ENCODE measurements at regions not wholly inside any gene's neighbourhood (a gene's known extent, or its start where the extent isn't known, plus 50 kb on each side); places are given as distances from the start of the nearest gene placed in this dataset.
"Not testable (repeated sequence)": the region's sequence is repeated elsewhere in the genome, so short reads cannot be mapped to it uniquely, and the experiment has no call there.

GRCh38 chr13:31385540-31385939, 185.8 kb downstream of the B3GLCT start:
- no peak for DNase-seq (ENCODE audit: low read depth)

DNA sequence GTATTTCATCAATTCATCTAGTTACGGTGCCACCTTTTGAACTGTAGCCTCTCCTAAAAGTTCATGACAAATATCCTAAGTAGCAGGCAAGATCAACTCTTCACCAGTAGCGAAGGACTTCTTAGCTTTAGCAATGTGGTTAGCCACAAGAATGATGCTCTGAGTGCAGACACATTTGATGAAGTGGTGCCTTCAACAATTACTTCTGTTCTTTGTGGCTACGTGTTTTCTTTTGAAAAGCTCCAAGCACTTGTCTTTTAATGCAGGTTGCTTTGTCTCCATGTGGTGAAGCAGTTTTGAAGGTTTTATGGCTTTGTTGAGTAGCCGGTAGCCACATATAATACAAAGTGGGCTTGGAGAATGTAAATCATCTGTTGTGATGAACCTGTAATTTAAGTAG, 194.7 kb downstream of the B3GLCT start:
- no peak for DNase-seq (ENCODE audit: low read depth)

GRCh38 chr13:31395090-31395489, 195.3 kb downstream of the B3GLCT start:
- DNase-seq (ENCODE audit: low read depth) = no peak

DNA sequence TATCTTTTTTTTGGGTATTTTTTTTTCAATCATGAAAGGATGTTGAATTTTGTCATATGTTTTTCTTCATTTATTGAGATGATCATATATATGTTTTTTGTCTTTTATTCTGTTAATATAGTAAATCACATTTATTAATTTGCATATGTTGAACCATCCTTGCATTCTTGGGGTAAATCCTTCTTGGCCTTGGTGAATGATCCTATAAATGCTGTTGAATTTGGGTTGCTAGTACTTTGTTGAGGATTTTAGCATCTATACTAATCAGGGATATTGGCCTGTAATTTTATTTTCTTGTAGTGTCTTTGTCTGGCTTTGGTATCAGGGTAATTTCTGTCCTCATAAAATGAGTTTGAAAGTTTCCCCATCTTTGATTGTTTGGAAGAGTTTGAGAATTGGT, 199.9 kb downstream of the B3GLCT start:
- no peak for DNase-seq (ENCODE audit: low read depth)

DNA sequence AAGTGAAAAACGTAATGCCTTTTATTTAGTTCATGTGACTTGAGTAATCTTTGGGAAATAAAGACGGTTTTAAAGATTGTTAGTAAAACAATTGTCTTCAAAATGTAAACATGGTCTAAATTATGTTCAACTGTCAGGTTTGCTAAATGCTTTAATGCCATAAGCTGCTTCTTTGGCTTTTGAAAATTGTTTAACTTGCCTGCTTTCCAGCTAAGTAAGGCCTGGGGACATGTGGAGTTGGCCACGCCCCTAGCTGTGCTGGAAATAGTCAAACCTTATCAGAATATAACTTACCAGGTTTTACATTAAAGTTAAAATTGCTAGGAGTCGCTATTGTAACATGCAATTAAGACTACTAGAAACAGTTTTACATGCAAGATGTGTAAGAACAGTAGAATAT, 203.9 kb downstream of the B3GLCT start:
- DNase-seq (ENCODE audit: low read depth) = not testable (repeated sequence)

- DNase-seq (ENCODE audit: low read depth) = no peak
These were observed 209.2 kb downstream of the B3GLCT start for GRCh38 chr13:31408927-31409326.

GRCh38 chr13:31409678-31410356, 210.0 kb downstream of the B3GLCT start:
- DNase-seq (ENCODE audit: low read depth) = no peak

DNA sequence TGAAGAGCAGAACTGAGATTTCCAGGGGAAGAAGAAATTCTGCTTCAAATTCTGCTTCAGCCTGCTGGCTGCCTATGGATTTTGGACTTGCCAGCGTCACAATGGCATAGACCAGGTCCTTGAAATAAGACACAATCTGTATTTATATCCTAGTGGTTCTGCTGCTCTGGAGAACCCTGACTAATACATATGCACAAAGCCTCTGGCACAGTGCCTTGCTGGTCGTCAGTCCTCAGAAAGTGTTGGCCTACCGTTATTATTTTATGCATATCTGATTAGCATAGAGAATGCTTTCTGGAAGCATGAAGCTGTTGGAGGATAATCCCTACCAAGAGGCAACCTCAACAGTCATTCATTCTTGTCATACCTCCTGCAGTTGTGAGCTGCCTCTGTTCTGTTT, 213.7 kb downstream of the B3GLCT start:
- no peak for DNase-seq (ENCODE audit: low read depth)

DNA sequence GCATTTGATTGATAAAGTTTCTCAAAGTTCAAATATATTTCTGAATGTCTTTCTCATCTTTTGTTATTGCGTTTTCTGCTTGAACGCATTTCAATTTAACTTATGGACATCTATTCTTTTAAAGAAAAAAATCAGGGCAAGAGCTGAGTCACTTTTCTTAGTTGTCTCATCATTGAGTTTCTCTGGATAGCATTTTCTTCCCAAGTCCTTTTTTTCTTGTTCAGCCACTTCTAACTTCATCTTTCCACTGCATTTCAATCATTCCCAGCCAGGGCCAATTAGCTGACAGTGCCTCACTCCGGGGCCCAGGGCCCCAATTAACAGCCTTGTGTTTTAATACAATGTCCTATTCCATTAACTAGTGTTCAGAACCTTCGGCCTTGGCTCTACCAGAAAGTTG, 216.3 kb downstream of the B3GLCT start:
- no peak for DNase-seq (ENCODE audit: low read depth)

DNA sequence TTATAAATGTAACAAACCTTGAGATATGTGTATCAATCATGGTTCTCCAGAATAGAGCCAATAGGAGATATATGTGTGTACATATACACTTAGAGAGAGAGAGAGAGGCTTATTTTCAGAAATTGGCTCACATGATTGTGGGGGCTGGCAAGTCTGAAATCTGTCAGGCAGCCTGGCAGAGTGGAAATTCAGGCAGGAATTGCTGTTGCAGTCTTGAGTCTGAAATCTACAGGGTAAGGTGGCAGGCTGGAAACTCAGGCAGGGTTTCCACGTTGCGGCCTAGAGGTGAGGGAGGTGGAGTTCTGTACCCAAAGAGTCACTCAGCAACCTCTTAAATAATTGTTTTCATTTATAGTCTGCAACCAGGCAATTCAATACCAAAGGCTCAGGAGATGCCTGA, 218.4 kb downstream of the B3GLCT start:
- DNase-seq (ENCODE audit: low read depth) = no peak

- no peak for DNase-seq (ENCODE audit: low read depth)
These were observed 222.0 kb downstream of the B3GLCT start for GRCh38 chr13:31421756-31422155.

DNA sequence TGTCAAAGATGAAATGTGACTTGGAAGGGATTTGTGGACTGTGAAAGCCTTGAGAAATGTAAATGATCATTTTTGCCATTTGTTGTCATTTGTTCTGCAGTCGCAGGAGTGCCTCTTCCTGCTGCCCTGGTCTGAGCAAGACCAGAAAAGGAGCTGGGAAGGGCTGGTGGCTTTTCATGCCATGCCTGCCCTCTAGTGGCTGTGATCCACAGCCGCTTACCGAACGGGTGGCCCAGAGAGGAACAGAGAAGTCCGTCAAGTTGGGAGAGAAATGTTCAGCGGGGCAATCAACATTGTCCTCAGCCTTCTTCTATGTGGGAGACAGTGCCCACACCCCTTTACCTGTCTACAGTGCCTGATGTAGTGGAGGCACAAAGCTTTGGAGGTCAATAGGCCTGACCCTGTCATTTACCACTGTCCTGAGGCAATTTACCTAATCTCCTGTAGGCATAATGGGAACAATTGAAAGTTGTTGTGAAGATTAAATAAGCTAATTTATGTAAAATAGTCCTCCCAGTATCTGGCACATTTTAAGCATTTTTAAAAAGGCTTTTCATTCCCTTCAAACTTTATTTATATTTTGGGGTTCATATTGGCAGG, 224.5 kb downstream of the B3GLCT start:
- peak; percentile 5 for DNase-seq (ENCODE audit: low read depth)

DNA sequence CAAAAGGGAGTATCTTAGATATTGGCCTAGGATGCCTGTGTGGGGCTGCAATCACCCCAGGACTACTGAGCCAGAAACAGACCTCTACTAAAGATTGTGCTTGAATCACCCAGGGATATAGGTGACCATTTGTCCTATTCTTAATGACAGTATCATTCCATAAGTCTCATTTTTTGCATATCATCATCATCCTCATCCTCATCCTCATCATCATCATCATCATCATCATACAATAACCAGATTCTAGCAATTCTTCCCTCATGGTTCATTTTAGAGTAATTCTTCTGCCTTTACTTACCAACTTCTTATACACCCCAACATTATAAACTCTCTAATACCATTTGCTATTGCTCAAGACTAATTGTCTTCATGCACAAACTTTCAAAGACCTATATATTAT, 226.6 kb downstream of the B3GLCT start:
- DNase-seq (ENCODE audit: low read depth) = no peak

- no peak for DNase-seq (ENCODE audit: low read depth)
These were observed 227.7 kb downstream of the B3GLCT start for GRCh38 chr13:31427151-31428100.

DNA sequence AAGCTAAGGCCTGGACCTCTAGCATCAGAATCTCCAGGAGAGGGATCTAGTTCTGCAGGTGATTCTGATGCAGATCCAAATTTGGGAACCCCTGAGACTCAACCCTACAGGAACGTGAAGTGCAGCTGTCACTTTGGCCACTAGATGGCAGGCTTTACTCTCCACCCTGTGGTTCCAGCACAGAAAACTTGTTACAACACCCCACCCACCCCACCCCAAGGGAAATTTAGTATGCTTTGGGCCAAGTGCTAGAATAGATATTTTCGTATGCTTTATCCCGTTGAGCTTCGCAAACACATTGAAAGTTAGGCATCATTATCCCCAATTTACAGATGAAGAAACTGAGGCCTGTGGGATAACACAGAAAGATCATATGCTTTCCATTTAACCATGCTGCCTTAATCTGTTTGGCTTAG, 232.0 kb downstream of the B3GLCT start:
- DNase-seq (ENCODE audit: low read depth) = peak; percentile 24

DNA sequence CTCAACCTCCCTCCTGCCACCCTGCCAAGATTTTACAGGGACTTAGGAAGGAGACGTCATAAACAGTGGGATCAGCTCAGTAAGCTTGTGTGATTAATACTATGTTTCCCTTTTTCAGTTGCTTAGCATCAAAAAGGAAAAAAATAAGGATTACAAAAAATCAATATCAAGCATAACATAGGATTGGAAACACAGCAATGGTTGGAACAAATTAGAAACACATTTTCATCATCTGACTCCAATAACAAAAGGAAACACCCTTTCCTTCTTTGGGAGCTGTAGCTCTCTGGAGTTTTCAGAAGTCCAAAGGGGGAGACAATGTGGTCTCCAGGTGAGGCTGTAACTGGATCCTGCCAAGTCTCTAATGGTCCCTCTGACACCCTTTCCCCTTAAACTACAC, 233.4 kb downstream of the B3GLCT start:
- DNase-seq (ENCODE audit: low read depth) = no peak

- DNase-seq (ENCODE audit: low read depth) = no peak
These were observed 234.0 kb downstream of the B3GLCT start for GRCh38 chr13:31433746-31434145.

GRCh38 chr13:31434613-31435012, 234.8 kb downstream of the B3GLCT start:
- DNase-seq (ENCODE audit: low read depth) = no peak

DNA sequence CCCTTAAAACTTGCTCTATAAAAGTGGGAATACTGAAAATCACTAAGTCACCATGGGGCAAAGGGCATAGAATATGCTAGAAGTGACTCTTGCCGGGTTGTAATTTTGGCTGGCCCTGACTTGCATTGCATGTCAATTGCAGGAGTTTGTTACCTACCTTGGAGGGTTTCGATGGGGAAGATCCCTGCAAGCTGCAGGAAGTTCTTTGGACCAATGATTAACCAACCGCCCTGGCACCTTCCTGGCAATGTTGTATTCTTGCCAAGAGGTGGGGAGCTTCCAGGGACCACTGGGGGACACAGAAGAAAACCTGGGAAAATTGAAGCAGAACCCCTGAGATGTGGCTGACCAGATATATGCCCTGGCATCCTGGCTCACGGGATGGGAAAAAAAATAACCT, 235.8 kb downstream of the B3GLCT start:
- no peak for DNase-seq (ENCODE audit: low read depth)

GRCh38 chr13:31436478-31436877, 236.7 kb downstream of the B3GLCT start:
- no peak for DNase-seq (ENCODE audit: low read depth)

- DNase-seq (ENCODE audit: low read depth) = no peak
These were observed 238.2 kb downstream of the B3GLCT start for GRCh38 chr13:31437975-31438374.

- DNase-seq (ENCODE audit: low read depth) = no peak
These were observed 240.4 kb downstream of the B3GLCT start for GRCh38 chr13:31440132-31440531.

Measured in stimulated activated CD8-positive, alpha-beta memory T cell treated with anti-CD3 and anti-CD28 coated beads, Interleukin-15, amount 100 ng/mL, for 1 hour (primary cell).